Liver (tissue), 8 donors: ENCODE measurements at regions not wholly inside any gene's neighbourhood (a gene's known extent, or its start where the extent isn't known, plus 50 kb on each side); places are given as distances from the start of the nearest gene placed in this dataset.

Experiments used
- DNase-seq: peaks from one replicate; pipeline ENCODE4 v3.0.0-alpha.2; 2017; ENCODE audit warnings: low spot score
- H3K27ac ChIP-seq, 2 donors: one replicate each; pipeline ENCODE4 v1.7.0; 2013; ENCODE audit warnings: inconsistent platforms in 2 of 2, low read length in 2 of 2, control low read depth in 1 of 2, low read depth in 1 of 2, mild to moderate bottlenecking in 1 of 2
- H3K27me3 ChIP-seq, 4 donors: one replicate each; pipeline versions ENCODE4 v1.6.1 to v1.7.0; 2013; ENCODE audit warnings: low read length in 3 of 4, inconsistent platforms in 1 of 4, mild to moderate bottlenecking in 1 of 4, moderate library complexity in 1 of 4; ENCODE audit not compliant: control insufficient read depth in 4 of 4, insufficient read depth in 4 of 4
- H3K36me3 ChIP-seq, 4 donors: one replicate each; pipeline versions ENCODE4 v1.6.1 to v1.7.0; 2013; ENCODE audit warnings: low read length in 3 of 4, mild to moderate bottlenecking in 3 of 4, low read depth in 1 of 4, moderate library complexity in 1 of 4; ENCODE audit not compliant: control insufficient read depth in 4 of 4, insufficient read depth in 3 of 4
- H3K4me1 ChIP-seq, 4 donors: one replicate each; pipeline versions ENCODE4 v1.6.1 to v1.7.0; 2013; ENCODE audit warnings: low read length in 3 of 4, mild to moderate bottlenecking in 3 of 4, moderate library complexity in 1 of 4; ENCODE audit not compliant: control insufficient read depth in 4 of 4, insufficient read depth in 4 of 4
- H3K4me3 ChIP-seq, 3 donors: one replicate each; pipeline versions ENCODE4 v1.6.1 to v1.7.0; 2013; ENCODE audit warnings: low read length in 3 of 3, control low read depth in 1 of 3, low read depth in 1 of 3, mild to moderate bottlenecking in 1 of 3
- H3K9ac ChIP-seq, 2 donors: one replicate each; pipeline ENCODE4 v1.7.0; 2013; ENCODE audit warnings: low read length in 2 of 2, mild to moderate bottlenecking in 2 of 2, moderate library complexity in 2 of 2, control low read depth in 1 of 2, low read depth in 1 of 2
- H3K9me3 ChIP-seq, 4 donors: one replicate each; pipeline versions ENCODE4 v1.6.1 to v1.7.0; 2013; ENCODE audit warnings: low read length in 3 of 4; ENCODE audit not compliant: control insufficient read depth in 4 of 4
- ATF3 ChIP-seq: IDR thresholded peaks from 2 replicates; pipeline ENCODE4 v1.6.1; 2016; ENCODE audit warnings: antibody characterized with exemption
- EGR1 ChIP-seq, 2 donors: IDR thresholded peaks; 2 replicates each; pipeline ENCODE4 v1.6.1; 2016 to 2018; ENCODE audit warnings: antibody characterized with exemption in 2 of 2, low read depth in 2 of 2
- FOXA1 ChIP-seq: IDR thresholded peaks from 2 replicates; pipeline ENCODE4 v1.6.1; 2016; ENCODE audit warnings: antibody characterized with exemption
- FOXA2 ChIP-seq: IDR thresholded peaks from 2 replicates; pipeline ENCODE4 v1.6.1; 2016; ENCODE audit warnings: antibody characterized with exemption
- GABPA ChIP-seq, 2 donors: IDR thresholded peaks in 1 of 2; conservative IDR thresholded peaks in 1 of 2; 2 replicates each; pipeline ENCODE4 v1.6.1; 2016; ENCODE audit warnings: antibody characterized with exemption in 2 of 2, mild to moderate bottlenecking in 1 of 2, moderate library complexity in 1 of 2
- HNF4A ChIP-seq, 2 donors: conservative IDR thresholded peaks; 2 replicates each; pipeline ENCODE4 v1.6.1; 2016; ENCODE audit warnings: antibody characterized with exemption in 2 of 2, mild to moderate bottlenecking in 2 of 2
- HNF4G ChIP-seq: IDR thresholded peaks from 2 replicates; pipeline ENCODE4 v1.6.1; 2016; ENCODE audit warnings: antibody characterized with exemption
- MAX ChIP-seq: IDR thresholded peaks from 2 replicates; pipeline ENCODE4 v1.6.1; 2016; ENCODE audit warnings: antibody characterized with exemption
- NR2F2 ChIP-seq: IDR thresholded peaks from 2 replicates; pipeline ENCODE4 v1.6.1; 2016; ENCODE audit warnings: antibody characterized with exemption
- RAD21 ChIP-seq, 2 donors: IDR thresholded peaks; 2 replicates each; pipeline ENCODE4 v1.6.1; 2016; ENCODE audit warnings: antibody characterized with exemption in 2 of 2, mild to moderate bottlenecking in 2 of 2
- RXRA ChIP-seq, 2 donors: IDR thresholded peaks; 2 replicates each; pipeline ENCODE4 v1.6.1; 2017 to 2018; ENCODE audit warnings: antibody characterized with exemption in 2 of 2, mild to moderate bottlenecking in 1 of 2
- TAF1 ChIP-seq: conservative IDR thresholded peaks from 2 replicates; pipeline ENCODE4 v1.6.1; 2016; ENCODE audit warnings: antibody characterized with exemption, mild to moderate bottlenecking
- YY1 ChIP-seq: IDR thresholded peaks from 2 replicates; pipeline ENCODE4 v1.6.1; 2016; ENCODE audit warnings: antibody characterized with exemption, mild to moderate bottlenecking
- WGBS: extraction: QIAGEN DNeasy Blood & Tissue Kit; methylation state at CpG from one replicate; pipeline ENCODE4 v1.1.7; 2013; 5-methylcytosine and 5-hydroxymethylcytosine counted together
- TF ChIP-seq, protein P1 (sequence below): fragments of 150-350 bp; IDR thresholded peaks from 2 replicates; pipeline ENCODE4 v1.5.1; 2017; ENCODE audit warnings: improper control_type of control experiment, low read depth, low read length; ENCODE audit not compliant: missing input control
- TF ChIP-seq, protein P2 (sequence below): IDR thresholded peaks from 2 replicates; pipeline ENCODE4 v1.6.1; 2016; ENCODE audit warnings: antibody characterized with exemption, mild to moderate bottlenecking
- donor health status: healthy.
- donor health status: healthy.
- donor health status: healthy.
- donor health status: healthy.
- donor health status: healthy.

GRCh38 chr5:63141591-63141990 lies 563.0 kb downstream of the LRRC70 start:
- Histone ChIP-seq H3K9me3 (no peaks in the 10 kb centered on the region), H3K9ac (no peak overlapping the region), H3K4me1 (no peaks in the 10 kb centered on the region), H3K27me3 (no peaks in the 10 kb centered on the region), H3K36me3 (no peaks in the 10 kb centered on the region), H3K4me3 (no peak overlapping the region), H3K27ac (no peak overlapping the region)
- no peak for DNase-seq
- TF ChIP-seq, protein P1, sequence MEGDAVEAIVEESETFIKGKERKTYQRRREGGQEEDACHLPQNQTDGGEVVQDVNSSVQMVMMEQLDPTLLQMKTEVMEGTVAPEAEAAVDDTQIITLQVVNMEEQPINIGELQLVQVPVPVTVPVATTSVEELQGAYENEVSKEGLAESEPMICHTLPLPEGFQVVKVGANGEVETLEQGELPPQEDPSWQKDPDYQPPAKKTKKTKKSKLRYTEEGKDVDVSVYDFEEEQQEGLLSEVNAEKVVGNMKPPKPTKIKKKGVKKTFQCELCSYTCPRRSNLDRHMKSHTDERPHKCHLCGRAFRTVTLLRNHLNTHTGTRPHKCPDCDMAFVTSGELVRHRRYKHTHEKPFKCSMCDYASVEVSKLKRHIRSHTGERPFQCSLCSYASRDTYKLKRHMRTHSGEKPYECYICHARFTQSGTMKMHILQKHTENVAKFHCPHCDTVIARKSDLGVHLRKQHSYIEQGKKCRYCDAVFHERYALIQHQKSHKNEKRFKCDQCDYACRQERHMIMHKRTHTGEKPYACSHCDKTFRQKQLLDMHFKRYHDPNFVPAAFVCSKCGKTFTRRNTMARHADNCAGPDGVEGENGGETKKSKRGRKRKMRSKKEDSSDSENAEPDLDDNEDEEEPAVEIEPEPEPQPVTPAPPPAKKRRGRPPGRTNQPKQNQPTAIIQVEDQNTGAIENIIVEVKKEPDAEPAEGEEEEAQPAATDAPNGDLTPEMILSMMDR: no peak
- TF ChIP-seq EGR1 (IDR thresholded peaks at IDR 0.05; ENCODE audit: low read depth in 2 of 2) (no peak), RAD21 (IDR thresholded peaks at IDR 0.05) (no peak)

- H3K27ac ChIP-seq: no peak overlapping the region
- 89% methylated on average over 4 of the region's 4 CpGs for whole genome bisulfite sequencing
- H3K4me1 ChIP-seq: peaks cover 0 to 12% (median 10%) of the 10 kb centered on the region in 4 donors
- H3K9ac ChIP-seq: no peak overlapping the region
- no peak overlapping the region for H3K4me3 ChIP-seq
- no peak for DNase-seq
- no peaks in the 10 kb centered on the region for H3K9me3 ChIP-seq
- H3K27me3 ChIP-seq: no peaks in the 10 kb centered on the region
- no peaks in the 10 kb centered on the region for H3K36me3 ChIP-seq
- TF ChIP-seq RAD21 (IDR thresholded peaks at IDR 0.05) (no peak), FOXA2 (no peak), GABPA (IDR thresholded peaks at IDR 0.05 in 1 of 2, conservative IDR thresholded peaks at IDR 0.05 in 1 of 2) (no peak), HNF4A (conservative IDR thresholded peaks at IDR 0.05) (no peak), YY1 (no peak), RXRA (IDR thresholded peaks at IDR 0.05) (no peak), ATF3 (no peak), FOXA1 (no peak), MAX (no peak), HNF4G (no peak), TAF1 (no peak), NR2F2 (no peak), EGR1 (IDR thresholded peaks at IDR 0.05; ENCODE audit: low read depth in 2 of 2) (no peak)
- TF ChIP-seq, protein P2, sequence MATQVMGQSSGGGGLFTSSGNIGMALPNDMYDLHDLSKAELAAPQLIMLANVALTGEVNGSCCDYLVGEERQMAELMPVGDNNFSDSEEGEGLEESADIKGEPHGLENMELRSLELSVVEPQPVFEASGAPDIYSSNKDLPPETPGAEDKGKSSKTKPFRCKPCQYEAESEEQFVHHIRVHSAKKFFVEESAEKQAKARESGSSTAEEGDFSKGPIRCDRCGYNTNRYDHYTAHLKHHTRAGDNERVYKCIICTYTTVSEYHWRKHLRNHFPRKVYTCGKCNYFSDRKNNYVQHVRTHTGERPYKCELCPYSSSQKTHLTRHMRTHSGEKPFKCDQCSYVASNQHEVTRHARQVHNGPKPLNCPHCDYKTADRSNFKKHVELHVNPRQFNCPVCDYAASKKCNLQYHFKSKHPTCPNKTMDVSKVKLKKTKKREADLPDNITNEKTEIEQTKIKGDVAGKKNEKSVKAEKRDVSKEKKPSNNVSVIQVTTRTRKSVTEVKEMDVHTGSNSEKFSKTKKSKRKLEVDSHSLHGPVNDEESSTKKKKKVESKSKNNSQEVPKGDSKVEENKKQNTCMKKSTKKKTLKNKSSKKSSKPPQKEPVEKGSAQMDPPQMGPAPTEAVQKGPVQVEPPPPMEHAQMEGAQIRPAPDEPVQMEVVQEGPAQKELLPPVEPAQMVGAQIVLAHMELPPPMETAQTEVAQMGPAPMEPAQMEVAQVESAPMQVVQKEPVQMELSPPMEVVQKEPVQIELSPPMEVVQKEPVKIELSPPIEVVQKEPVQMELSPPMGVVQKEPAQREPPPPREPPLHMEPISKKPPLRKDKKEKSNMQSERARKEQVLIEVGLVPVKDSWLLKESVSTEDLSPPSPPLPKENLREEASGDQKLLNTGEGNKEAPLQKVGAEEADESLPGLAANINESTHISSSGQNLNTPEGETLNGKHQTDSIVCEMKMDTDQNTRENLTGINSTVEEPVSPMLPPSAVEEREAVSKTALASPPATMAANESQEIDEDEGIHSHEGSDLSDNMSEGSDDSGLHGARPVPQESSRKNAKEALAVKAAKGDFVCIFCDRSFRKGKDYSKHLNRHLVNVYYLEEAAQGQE: no peak
These were observed 556.7 kb downstream of the LRRC70 start for GRCh38 chr5:63135291-63135690.
